Endothelial cell of umbilical vein (primary cell): ENCODE measurements at regions not wholly inside any gene's neighbourhood (a gene's known extent, or its start where the extent isn't known, plus 50 kb on each side); places are given as distances from the start of the nearest gene placed in this dataset.

Experiments
- BruUV-seq: library from RNA; stranded (reverse); fragments of 400-500 nt; replicated peaks from 2 replicates; lab custom pipeline; 2021; lab: Mats Ljungman, UMichigan
- CTCF ChIA-PET: fragments of 300-600, 350-600 bp; sonication (Branson Sonifier 250); formaldehyde crosslinking; loops from one replicate; lab custom pipeline; 2021; ENCODE audit warnings: antibody characterized with exemption, inconsistent platforms; lab: Charles Lee
- POLR2A ChIA-PET: fragments of 300-600, 350-600 bp; sonication (Branson Sonifier 250); formaldehyde crosslinking; loops from one replicate; lab custom pipeline; 2021; ENCODE audit warnings: antibody characterized with exemption, inconsistent platforms; lab: Charles Lee
- DNase-seq: peaks from one replicate; pipeline ENCODE4 v3.0.0-alpha.2; 2011; ENCODE audit warnings: low read depth, low spot score
- FAIRE-seq: peaks from 2 replicates; lab custom pipeline; 2011; peaks lifted over from hg19 to GRCh38; lab: Jason Lieb, UNC
- H2AFZ ChIP-seq: 2 replicates; pipeline ENCODE4 v1.6.0; 2012; ENCODE audit warnings: low read depth, low read length, control low read depth, inconsistent platforms
- H3K27ac ChIP-seq: 2 replicates; pipeline ENCODE4 v1.5.1; 2011; ENCODE audit warnings: low read depth, mild to moderate bottlenecking, control low read depth, low read length, moderate library complexity; ENCODE audit not compliant: insufficient read depth
- H3K27me3 ChIP-seq, 2 experiments: 2 replicates each; pipeline versions ENCODE4 v1.6.0 to v1.6.1; 2011; ENCODE audit warnings: low read length in 2 of 2, mixed read lengths in 1 of 2; ENCODE audit not compliant: control insufficient read depth in 2 of 2, insufficient read depth in 2 of 2
- H3K36me3 ChIP-seq, 2 experiments: 2 replicates in 1 of 2; 3 replicates in 1 of 2; pipeline ENCODE4 v1.5.1; 2011; ENCODE audit warnings: low read length in 2 of 2, mild to moderate bottlenecking in 1 of 2, moderate library complexity in 1 of 2; ENCODE audit not compliant: control insufficient read depth in 2 of 2, insufficient read depth in 2 of 2; ENCODE audit errors: extremely low read depth in 1 of 2
- H3K4me1 ChIP-seq: 3 replicates; pipeline ENCODE4 v1.5.1; 2011; ENCODE audit warnings: mild to moderate bottlenecking, low read length; ENCODE audit not compliant: control insufficient read depth, insufficient read depth; ENCODE audit errors: extremely low read depth
- H3K4me2 ChIP-seq: 2 replicates; pipeline ENCODE4 v1.6.1; 2011; ENCODE audit warnings: low read length, control low read depth, mixed read lengths; ENCODE audit not compliant: insufficient read depth
- H3K4me3 ChIP-seq, 3 experiments: fragments of 200-600 bp in 1 of 3; sonication (generic), shearing (Covaris generic) in 1 of 3; replicated peaks in 1 of 3; 2 replicates each; pipeline ENCODE4 v1.5.1; 2011 to 2016; ENCODE audit warnings: control low read depth in 3 of 3, low read length in 3 of 3, mild to moderate bottlenecking in 2 of 3, inconsistent platforms in 1 of 3, low read depth in 1 of 3, moderate library complexity in 1 of 3; ENCODE audit not compliant: insufficient read depth in 1 of 3
- H3K79me2 ChIP-seq: 2 replicates; pipeline ENCODE4 v1.6.0; 2012; ENCODE audit warnings: low read length, inconsistent platforms; ENCODE audit not compliant: control insufficient read depth, insufficient read depth
- H3K9ac ChIP-seq: replicated peaks from 2 replicates; pipeline ENCODE3; 2011; ENCODE audit warnings: low read length, control low read depth; ENCODE audit not compliant: insufficient read depth; ENCODE audit errors: extremely low read depth
- H3K9me1 ChIP-seq: replicated peaks from 3 replicates; pipeline ENCODE4 v1.6.0; 2011; ENCODE audit warnings: mild to moderate bottlenecking, low read length; ENCODE audit not compliant: control insufficient read depth, insufficient read depth; ENCODE audit errors: extremely low read depth
- H3K9me3 ChIP-seq: replicated peaks from 2 replicates; pipeline ENCODE4 v1.5.1; 2012; ENCODE audit warnings: low read length, inconsistent platforms; ENCODE audit not compliant: control insufficient read depth, insufficient read depth
- H4K20me1 ChIP-seq: replicated peaks from 2 replicates; pipeline ENCODE3; 2011; ENCODE audit warnings: mild to moderate bottlenecking, low read length; ENCODE audit not compliant: control insufficient read depth, insufficient read depth; ENCODE audit errors: extremely low read depth
- EZH2 ChIP-seq: IDR thresholded peaks from 2 replicates; pipeline ENCODE4 v1.6.1; 2012; ENCODE audit warnings: borderline replicate concordance, low read depth, mild to moderate bottlenecking, moderate library complexity, low read length, inconsistent platforms; ENCODE audit not compliant: severe bottlenecking
- FOS ChIP-seq: IDR thresholded peaks from 2 replicates; pipeline ENCODE4 v1.6.1; 2011; ENCODE audit warnings: mild to moderate bottlenecking, low read length, moderate library complexity, borderline replicate concordance; ENCODE audit not compliant: insufficient read depth
- GATA2 ChIP-seq: IDR thresholded peaks from 2 replicates; pipeline ENCODE4 v1.7.0; 2011; ENCODE audit warnings: low read depth, mild to moderate bottlenecking, moderate library complexity, mixed read lengths, low read length; ENCODE audit not compliant: insufficient read length, insufficient read depth
- JUN ChIP-seq: IDR thresholded peaks from 2 replicates; pipeline ENCODE4 v1.6.1; 2011; ENCODE audit warnings: borderline replicate concordance, low read depth; ENCODE audit not compliant: insufficient read length, insufficient read depth
- MYC ChIP-seq: IDR thresholded peaks from one replicate; pipeline ENCODE4 v1.6.1; 2011; ENCODE audit warnings: mild to moderate bottlenecking, low read depth, low read length
- POLR2A ChIP-seq: IDR thresholded peaks from 2 replicates; pipeline ENCODE4 v1.6.1; 2012; ENCODE audit warnings: low read depth, mild to moderate bottlenecking, control low read depth, low read length
- POLR2AphosphoS5 ChIP-seq: IDR thresholded peaks from 2 replicates; pipeline ENCODE4 v1.6.1; 2012; ENCODE audit warnings: low read depth, mild to moderate bottlenecking, control low read depth, low read length, moderate library complexity; ENCODE audit not compliant: insufficient read depth
- dilution Hi-C: fragments of 300-500 bp; cut with MboI; formaldehyde crosslinking; loops from one replicate; pipeline ENCODE4 v1.15.0; 2019; ENCODE audit warnings: low sequenced_read_pairs; ENCODE audit not compliant: extremely low pct_ligation_motif_present
- intact Hi-C: fragments of 100-400 bp; cut with micrococcal nuclease; formaldehyde crosslinking; loops from one replicate; pipeline ENCODE4 v1.10.0; 2022
- TF ChIP-seq, protein P1 (sequence below), 2 donors: IDR thresholded peaks; 1 replicate in 1 of 2; 2 replicates in 1 of 2; pipeline ENCODE4 v1.5.1; 2011; ENCODE audit warnings: low read length in 2 of 2, mild to moderate bottlenecking in 2 of 2, moderate library complexity in 2 of 2, control low read depth in 1 of 2, inconsistent platforms in 1 of 2, low read depth in 1 of 2; ENCODE audit not compliant: insufficient read depth in 1 of 2; ENCODE audit errors: extremely low read depth in 1 of 2
- TF ChIP-seq, protein P2 (sequence below): IDR thresholded peaks from 2 replicates; pipeline ENCODE4 v1.6.1; 2011; ENCODE audit not compliant: insufficient read depth, insufficient read length

DNA sequence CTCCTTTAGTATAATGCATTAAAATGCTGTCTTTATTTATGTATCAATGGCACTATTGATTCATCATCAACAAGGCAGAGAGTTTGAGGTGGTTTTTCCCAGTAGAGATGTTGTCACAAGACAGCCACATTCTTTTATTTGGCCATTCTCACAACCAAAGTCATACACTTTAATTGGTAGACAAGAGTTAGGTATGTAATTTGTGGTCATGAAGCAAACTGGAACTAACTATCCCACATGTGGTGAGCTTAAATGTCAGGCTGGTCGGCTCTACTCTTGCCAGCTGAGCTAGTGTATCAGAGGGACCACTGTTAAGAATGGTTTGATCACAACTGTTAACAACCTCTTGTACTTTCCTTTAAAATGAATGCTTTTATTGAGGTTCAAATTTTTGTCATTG is 714.6 kb downstream of the CD109 start:
- H3K4me3 ChIP-seq, result no peak overlapping the region
- no peaks in the 10 kb centered on the region for H4K20me1 ChIP-seq
- FAIRE-seq (no peak), DNase-seq (no peak)
- H3K4me1 ChIP-seq, result no peaks in the 10 kb centered on the region
- intact Hi-C loops (no loop called here), dilution Hi-C loops (no loop called here)
- no peaks in the 10 kb centered on the region for H3K79me2 ChIP-seq
- no peaks in the 10 kb centered on the region for H3K36me3 ChIP-seq
- H3K9ac ChIP-seq, result no peak overlapping the region
- no peak overlapping the region for H3K27ac ChIP-seq
- H3K9me3 ChIP-seq, result no peaks in the 10 kb centered on the region
- TF ChIP-seq, protein P1, sequence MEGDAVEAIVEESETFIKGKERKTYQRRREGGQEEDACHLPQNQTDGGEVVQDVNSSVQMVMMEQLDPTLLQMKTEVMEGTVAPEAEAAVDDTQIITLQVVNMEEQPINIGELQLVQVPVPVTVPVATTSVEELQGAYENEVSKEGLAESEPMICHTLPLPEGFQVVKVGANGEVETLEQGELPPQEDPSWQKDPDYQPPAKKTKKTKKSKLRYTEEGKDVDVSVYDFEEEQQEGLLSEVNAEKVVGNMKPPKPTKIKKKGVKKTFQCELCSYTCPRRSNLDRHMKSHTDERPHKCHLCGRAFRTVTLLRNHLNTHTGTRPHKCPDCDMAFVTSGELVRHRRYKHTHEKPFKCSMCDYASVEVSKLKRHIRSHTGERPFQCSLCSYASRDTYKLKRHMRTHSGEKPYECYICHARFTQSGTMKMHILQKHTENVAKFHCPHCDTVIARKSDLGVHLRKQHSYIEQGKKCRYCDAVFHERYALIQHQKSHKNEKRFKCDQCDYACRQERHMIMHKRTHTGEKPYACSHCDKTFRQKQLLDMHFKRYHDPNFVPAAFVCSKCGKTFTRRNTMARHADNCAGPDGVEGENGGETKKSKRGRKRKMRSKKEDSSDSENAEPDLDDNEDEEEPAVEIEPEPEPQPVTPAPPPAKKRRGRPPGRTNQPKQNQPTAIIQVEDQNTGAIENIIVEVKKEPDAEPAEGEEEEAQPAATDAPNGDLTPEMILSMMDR (IDR thresholded peaks at IDR 0.05; ENCODE audit: extremely low read depth in 1 of 2, insufficient read depth in 1 of 2, low read depth in 1 of 2, low read length in 2 of 2), result no peak
- TF ChIP-seq EZH2 (no peak), MYC (no peak)
- TF ChIP-seq, protein P2, sequence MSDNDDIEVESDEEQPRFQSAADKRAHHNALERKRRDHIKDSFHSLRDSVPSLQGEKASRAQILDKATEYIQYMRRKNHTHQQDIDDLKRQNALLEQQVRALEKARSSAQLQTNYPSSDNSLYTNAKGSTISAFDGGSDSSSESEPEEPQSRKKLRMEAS, result no peak
- BruUV-seq, result no TSS peak
- CTCF ChIA-PET, result interaction anchor here (1.3 to 10.0 kb wide), 3 partner anchors 158 to 796 kb away, joined by 3 to 393 read pairs (median 10); partner anchors contain the start of gene COL12A1
- H3K9me1 ChIP-seq, result no peaks in the 10 kb centered on the region
- POLR2A ChIA-PET, result no interaction called here
- no peaks in the 10 kb centered on the region for H3K27me3 ChIP-seq
- H3K4me2 ChIP-seq, result no peak overlapping the region
- H2AFZ ChIP-seq, result no peak overlapping the region

DNA sequence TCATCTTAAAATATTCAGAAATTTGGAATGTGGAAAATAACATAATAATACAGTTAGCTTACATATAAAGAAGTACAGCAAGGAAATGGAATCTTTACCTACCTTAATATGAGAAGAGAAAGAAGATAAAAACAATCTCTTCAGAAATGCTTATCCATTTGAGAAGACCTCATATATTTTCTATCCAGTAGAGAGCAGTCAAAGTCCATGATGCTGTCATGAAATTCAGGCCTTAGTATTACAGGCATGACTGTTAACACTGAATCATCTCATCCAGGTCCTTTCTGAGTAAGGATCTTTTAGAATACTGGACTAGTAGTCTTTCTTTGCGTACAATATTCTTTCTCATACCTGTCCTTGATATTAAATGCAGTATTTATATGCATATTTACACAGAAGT is 713.4 kb downstream of the CD109 start:
- intact Hi-C loops (loop anchor here (1.0 to 5.0 kb wide), 6 partner anchors 165 to 800 kb away; no protein-coding TSS in a partner anchor), dilution Hi-C loops (no loop called here)
- FAIRE-seq (peak; percentile 80), DNase-seq (peak; percentile 77)
- no peak overlapping the region for H3K4me3 ChIP-seq
- H4K20me1 ChIP-seq, result no peaks in the 10 kb centered on the region
- H3K27ac ChIP-seq, result no peak overlapping the region
- H2AFZ ChIP-seq, result no peak overlapping the region
- H3K27me3 ChIP-seq, result no peaks in the 10 kb centered on the region
- no peaks in the 10 kb centered on the region for H3K4me1 ChIP-seq
- H3K4me2 ChIP-seq, result no peak overlapping the region
- H3K79me2 ChIP-seq, result no peaks in the 10 kb centered on the region
- no peaks in the 10 kb centered on the region for H3K9me1 ChIP-seq
- no peak overlapping the region for H3K9ac ChIP-seq
- BruUV-seq, result no TSS peak
- no peaks in the 10 kb centered on the region for H3K36me3 ChIP-seq
- POLR2A ChIA-PET, result no interaction called here
- TF ChIP-seq GATA2 (no peak), FOS (peak; percentile 21), JUN (no peak), EZH2 (no peak), POLR2A (no peak), POLR2AphosphoS5 (no peak), MYC (no peak)
- TF ChIP-seq, protein P2, result no peak
- TF ChIP-seq, protein P1 (IDR thresholded peaks at IDR 0.05; ENCODE audit: extremely low read depth in 1 of 2, insufficient read depth in 1 of 2, low read depth in 1 of 2, low read length in 2 of 2), result peak; percentile 14 to 23
- CTCF ChIA-PET, result interaction anchor here (1.1 to 10.0 kb wide), 16 partner anchors 9 to 797 kb away, joined by 3 to 393 read pairs (median 5); partner anchors contain the start of gene COL12A1
- no peaks in the 10 kb centered on the region for H3K9me3 ChIP-seq
